GM18517 (cell line): ENCODE measurements at regions not wholly inside any gene's neighbourhood (a gene's known extent, or its start where the extent isn't known, plus 50 kb on each side); places are given as distances from the start of the nearest gene placed in this dataset.

Source experiments
- ATAC-seq: cut with Tn5 transposase; IDR thresholded peaks from one replicate; pipeline ENCODE4 v1.9.1; 2021; ENCODE audit warnings: mild to moderate bottlenecking, moderate library complexity; ENCODE audit not compliant: unreplicated experiment

DNA sequence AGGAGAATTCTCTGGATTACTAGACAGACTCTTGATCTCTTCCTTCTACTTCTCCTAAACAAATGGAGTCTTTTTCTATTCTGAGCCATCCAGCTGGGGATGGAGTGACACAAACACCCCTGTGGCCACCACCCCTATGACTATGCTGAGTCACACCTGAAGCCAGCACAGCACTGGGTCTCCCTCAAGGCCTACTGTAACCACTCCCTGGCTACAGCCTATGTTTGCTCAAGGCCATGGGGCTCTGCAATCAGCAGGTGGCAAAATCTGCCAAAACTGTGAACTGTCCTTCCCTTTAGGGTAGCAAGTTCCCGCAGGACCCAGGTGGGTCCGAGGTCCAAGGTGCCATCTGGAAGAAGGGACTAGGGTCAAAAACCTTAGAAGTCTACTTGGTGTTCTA lies 132.3 kb downstream of the TINAG start:
- no peak for ATAC-seq

DNA sequence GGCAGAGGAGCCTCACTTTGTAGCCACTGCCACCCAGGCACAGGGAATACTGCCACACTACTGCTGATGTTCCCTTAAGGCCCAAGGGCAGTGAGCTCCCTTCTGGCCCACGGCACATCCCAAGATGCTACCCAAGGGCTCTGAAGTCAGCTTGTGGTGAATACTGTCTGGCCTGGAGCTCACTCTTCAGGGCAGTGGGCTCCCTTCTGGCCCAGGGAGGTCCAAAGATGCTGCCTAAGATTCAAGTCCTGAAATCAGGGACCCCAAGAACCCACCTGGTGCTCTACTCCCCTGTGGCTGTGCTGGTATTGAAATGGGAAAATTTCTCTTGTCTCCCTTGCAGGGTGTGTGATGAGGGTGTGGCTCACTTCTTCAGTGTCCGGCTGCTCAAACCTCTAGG lies 132.8 kb downstream of the TINAG start:
- ATAC-seq, result no peak

DNA sequence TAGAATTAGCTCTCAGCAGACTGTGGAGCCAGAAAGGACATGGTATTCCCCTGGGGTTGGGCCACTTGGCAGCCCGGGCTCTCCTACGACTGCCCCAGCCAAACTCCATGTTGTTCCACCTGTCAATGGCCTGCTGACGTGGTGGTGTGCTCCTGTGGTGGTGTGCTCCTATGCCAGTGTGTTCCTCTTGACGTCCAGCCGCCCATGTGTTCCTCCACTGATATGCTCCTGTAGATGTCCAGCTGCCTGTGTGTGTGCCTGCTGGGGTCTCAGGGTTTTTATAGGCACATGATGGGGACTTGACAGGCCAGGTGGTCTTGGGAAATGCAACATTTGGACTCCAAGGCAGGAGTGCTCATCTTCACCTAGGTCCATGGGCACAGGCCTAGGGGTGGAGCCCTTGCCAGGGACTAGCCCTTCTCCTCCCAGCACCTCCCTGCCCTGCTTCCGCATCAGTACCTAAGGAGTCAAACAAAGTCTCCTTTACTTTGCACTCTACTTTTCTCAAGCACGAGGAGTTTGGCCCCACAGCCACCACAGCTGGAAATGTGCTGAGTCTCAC lies 133.5 kb downstream of the TINAG start:
- ATAC-seq, result no peak

DNA sequence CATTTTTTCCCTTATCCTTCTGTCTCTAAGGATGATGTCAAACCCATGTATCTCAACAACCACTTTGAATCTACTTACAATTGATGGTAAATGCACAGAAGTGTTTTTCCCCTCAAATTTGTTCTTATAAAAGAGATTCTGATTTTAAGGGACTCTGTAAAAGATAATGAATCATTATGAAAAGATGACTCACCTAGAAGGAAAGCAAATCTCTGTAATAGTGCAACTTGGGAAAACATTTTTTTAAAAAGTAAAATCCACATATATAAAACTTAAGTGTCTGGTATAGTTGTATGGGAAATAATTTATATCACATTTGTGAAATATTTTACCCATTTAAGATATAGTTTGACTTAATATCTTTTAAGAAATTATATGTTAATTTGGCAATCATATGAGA lies 137.0 kb downstream of the TINAG start:
- no peak for ATAC-seq

DNA sequence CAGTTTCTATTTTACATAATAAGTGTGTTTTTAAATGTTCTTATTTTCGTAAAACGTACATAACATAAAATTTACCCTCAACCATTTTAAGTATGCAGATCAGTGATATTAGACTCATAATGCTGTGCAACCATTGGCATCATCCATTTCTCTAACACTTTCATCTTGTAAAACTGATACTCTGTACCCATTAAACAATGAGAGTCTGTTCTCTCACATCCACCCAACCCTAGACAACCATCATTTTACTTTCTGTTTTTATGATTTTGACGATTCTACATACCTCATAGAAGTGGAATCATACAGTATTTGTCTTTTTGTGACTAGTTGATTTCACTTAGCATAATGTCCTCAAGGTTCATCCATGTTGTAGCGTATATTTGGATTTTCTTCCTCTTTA lies 140.4 kb downstream of the TINAG start:
- ATAC-seq, result no peak

DNA sequence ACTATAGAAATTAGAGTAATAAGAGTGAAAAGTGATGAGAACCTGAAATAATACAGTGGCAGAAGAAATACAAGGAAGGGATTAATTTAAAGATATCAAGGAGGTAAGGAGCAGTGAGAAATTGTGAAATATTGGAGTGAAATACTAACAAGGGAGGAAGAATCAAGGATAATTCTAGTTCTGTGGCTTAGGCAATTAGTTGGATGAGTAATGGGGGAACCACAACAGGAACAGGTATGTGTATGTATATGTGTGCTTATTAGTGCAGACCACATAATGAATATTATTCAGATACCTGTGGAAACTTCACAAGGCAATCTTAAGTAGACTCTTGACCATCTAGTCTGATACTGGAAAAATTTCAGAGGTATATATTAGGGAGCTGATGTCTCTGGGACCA lies 143.3 kb downstream of the TINAG start:
- no peak for ATAC-seq

DNA sequence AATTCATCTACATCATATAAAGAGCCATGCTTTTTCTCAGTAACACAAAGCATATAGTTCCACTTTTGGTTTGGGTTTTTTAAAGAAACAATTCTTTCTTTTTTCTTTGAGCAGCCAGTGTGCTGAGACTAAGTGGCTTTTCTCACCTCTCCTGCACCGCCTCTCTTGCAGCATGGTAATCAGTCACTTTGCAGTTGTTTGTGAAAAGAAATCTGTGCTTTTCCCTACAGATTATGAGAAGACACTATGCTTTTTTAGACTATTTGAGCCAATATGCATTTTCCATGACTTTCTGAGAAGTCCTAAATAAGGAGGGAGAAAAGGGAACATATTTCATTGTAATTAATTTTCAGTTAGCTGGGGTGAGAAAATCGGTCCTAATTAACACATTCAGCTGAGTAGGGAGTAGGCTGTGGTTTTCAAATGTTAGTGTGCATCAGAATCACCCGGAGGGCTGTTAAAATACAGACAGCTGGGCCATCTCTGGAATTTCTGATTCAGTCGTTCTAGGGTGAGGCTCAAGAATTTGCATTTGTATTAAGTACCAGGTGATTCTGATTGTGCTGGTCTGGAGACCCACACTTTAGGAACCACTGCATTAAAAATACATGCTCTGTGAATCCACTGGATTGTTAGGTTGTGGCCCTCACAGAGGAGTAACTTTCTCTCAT lies 155.2 kb downstream of the TINAG start:
- no peak for ATAC-seq

DNA sequence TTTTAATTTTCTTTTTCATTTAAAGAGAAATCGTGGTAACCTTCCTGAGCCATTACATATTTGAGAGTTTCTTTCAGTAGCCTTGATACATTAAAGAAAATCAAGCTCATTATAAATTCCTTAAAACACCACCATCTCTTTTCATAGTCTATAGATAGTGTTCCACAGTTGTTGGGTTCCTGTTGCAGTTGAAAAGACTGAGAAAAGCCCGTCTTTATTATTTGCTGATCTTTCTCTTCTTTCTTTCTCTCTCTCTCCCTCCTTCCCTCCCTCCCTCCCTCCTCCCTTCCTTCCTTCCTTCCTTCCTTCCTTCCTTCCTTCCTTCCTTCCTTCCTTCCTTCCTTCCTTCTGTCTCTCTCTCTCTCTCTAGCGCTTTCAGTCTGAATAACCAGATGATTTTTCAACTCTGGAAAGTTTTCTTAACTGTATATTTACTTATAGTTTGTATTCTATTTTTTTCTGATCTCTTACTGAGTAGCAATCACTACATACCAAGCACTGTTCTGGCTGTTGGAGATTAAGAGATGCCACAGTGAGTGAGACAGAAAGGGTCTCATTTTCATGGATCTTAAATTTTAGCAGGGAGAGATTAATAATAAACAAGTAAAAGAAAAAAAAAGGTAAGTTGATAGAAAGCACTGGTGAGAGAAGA lies 157.5 kb downstream of the TINAG start:
- ATAC-seq, result no peak

DNA sequence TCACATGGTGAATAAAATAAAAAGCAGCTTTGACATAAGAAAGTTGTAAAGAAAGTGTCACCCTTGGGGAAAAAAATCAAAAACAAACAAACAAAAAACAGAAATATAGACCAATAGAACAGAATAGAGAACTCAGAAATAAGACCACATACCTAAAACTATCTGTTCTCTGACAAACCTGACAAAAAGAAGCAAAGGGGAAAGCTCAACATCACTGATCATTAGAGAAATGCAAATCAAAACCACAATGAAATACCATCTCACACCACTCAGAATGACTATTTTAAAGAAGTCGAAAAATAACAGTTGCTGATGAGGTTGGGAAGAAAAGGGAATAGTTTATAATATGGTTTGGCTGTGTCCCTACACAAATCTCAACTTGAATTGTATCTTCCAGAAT lies 159.1 kb downstream of the TINAG start:
- no peak for ATAC-seq

DNA sequence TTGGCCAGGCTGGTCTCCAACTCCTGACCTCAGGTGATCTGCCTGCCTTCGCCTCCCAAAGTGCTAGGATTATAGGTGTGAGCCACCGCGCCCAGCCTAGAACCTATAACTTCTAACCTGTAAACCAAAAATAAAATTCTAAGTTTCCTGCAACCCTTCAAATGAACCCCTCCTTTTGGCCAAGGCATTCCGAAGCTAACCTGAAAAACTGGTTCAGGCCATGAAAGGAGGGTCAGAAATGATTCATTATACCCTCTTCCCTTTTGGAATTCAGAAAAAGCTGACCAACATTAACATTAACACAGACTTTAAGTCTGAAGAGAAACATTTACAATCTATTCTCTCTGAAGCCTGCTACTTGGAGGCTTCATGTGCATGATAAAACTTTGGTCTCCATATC lies 165.1 kb downstream of the TINAG start:
- ATAC-seq, result no peak

DNA sequence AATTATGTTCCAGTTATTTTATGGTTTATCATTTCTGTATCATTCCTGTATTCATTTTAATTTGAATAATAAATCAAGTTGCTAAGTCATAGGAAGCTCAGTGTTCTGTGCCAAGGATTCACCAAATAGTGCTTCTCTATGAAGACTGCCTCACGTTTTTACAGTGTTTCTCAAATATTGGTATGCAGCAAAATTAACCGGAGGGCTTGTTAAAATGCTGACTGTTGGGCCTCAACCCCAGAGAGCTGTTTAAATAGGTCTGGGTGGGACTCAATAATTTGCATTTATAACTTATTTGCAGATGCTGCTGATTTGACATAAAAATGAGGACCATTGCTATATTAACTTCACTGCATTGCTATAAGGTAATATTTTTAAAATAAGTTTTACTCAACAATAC lies 166.7 kb downstream of the TINAG start:
- no peak for ATAC-seq

DNA sequence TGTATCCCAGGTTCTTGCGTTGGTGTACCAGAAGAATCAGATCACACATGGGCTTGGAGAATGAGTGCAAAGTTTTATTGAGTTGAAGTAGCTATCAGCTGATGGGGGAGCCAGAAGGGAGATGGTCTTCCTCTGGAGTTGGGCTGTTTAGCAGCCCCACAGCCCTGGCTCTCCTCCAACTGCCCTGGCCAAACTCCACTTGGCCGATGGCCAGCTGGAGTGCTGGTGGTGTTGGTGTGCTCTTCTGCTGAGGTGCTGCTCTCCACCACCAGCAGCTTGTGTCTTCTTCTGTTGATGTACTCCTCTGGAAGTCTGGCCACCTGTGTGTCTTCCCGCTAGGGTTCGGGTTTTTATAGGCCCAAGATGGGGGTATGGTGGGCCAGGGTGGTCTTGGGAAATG lies 172.8 kb downstream of the TINAG start:
- ATAC-seq, result no peak

DNA sequence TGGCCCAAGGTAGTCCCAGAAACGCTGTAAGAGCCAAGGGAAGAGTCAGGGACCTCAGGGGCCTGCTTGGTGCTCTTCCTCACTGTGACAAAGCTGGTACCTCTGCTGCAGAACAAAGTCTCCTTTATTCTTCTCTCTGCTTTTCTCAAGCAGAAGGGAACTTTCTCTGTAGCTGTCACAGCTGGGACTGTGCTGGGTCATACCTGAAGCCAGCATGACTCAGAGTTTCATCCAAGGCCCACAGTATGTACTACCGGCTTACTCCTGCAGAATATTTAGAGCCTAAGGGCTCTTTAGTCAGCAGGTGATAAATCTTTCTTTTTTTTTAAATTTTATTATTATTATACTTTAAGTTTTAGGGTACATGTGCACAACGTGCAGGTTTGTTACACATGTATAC lies 183.2 kb downstream of the TINAG start:
- no peak for ATAC-seq

DNA sequence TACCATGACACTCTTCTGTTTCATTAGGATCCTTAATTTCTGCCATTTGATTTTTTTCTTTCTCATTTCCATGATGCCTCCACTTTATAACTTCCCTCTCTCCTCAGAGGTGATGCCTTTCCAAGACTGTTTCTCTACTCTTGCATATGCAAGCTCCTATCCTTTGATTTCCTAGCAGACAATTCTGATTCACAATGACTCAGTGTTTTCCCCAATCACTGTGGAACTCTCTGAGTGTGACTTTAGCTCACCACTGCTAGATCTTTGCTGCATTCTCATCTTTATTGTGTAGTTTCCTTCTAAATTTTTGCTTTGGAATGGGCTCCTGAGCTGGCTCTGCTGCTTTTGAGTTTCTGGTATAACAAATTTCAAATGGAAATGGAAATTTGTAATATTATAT lies 184.9 kb downstream of the TINAG start:
- ATAC-seq, result no peak

DNA sequence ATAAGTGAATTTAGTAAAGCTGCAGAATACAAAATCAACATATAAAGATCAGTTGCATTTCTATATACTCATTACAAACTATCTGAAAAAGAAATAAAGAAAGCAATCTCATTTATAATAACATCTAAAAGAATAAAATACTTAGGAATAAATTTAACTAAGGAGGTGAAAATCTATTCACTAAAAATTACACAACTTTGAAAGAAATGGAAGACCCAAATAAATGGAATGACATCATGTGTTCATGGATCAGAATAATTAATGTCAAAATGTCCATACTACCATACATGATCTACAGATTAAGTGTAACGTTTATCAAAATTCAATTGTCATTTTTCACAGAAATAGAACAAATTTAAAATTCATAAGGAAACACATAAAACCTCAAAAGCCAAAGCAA lies 194.9 kb downstream of the TINAG start:
- no peak for ATAC-seq

DNA sequence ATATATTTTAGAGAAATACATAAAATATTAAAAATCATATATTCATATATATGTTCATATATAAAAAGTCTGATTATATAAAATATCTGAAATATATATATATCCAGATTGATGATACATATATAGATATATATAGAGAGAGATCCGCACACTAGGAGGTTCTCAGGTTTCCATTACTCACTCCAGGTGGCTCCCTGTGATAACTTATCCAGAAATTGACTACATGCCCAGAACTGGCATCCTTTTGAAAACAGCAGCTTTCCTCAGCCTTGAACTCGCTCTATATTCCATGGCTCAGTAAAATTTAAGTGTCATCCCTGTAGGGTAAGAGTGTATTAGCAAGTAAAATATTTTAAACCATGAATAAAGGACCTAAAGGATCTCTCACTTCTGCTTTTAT lies 206.8 kb downstream of the TINAG start:
- ATAC-seq, result no peak

DNA sequence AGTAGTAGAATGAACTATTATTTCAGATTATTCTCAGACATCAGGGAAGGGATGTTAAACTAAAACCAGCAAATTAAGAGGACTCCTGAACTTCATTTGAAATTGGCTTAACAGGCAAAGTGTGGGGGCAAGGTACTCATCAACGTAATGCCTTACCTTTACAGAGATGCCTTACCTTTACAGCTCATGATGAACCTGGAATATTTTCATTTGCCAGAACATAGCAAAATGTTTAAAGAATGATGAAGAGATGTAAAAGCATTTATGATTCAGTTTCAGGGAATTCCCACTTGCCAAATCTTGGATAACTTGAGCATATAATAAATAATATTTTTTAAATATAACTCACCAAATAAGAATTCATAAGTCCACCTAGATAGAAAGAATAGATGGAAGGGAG lies 207.5 kb downstream of the TINAG start:
- ATAC-seq, result no peak

DNA sequence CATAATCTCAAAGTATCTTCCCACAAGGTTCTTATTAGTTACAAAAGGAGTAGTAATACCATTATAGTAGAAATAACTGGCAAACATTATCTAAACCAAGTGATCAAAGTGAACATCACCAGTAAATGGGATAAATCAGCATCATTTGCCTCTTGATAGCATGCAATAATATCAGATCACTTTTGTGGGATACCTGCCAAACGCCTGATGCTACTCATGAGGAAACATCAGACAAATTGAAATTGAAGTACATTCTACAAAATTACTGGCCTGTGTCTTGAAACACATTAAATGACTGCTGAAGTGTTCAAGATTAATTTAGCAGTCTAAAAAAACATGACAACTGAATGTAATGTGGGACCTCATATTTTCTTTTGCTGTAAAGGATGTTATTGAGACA lies 208.1 kb downstream of the TINAG start:
- ATAC-seq, result no peak

DNA sequence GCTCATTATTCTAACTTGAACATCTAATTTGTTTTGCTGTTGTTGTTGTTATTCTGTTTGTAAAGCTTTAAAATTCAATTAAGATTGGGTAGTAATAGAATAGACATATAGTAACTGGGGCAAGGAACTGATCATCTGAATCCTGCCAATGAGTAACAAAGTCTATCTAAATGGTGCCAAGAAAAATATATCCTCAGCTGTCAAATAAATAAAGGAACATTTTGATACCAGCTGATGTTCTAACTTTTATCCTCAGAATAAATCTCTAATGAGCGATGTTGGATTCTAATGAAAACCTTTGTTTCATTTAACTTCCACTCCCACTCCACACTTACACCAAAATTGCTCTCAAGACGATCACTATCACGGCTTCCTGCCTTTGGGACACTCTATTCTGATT lies 210.9 kb downstream of the TINAG start:
- ATAC-seq, result no peak

DNA sequence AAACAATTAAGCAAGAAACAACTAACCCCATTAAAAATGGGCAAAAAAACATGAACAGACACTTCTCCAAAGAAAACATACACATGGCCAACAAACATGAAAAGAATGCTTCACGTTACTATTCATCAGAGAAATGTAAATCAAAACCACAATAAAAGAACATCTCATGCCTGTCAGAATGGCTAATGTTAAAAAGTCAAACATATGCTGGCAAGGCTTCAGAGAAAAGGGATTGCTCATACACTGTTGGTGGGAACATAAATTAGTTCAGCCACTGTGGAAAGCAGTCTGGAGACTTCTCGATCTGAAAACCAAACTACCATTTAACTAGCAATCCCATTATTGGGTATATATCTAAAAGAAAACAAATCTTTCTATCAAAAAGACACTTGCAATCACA lies 217.5 kb downstream of the TINAG start:
- ATAC-seq, result no peak

DNA sequence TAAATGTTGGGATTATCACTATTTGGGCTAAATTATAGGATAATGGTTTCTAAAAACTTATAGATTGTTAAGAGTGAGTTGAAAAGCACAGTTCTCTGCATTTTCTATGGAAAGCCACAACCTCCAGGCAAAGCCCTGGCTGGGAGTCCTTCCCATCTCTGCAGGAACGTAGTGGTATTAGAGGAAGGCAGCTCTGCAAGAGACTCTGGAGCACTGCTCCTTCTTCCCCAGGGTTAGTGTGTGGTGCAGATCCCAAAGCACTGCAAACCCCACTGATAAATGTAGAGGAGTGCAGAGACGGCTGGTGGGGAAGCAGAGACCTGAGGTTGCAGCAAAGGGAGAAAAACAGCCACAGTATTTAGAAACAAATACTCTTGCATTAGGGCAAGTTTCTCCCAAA lies 225.3 kb downstream of the TINAG start:
- ATAC-seq, result no peak

DNA sequence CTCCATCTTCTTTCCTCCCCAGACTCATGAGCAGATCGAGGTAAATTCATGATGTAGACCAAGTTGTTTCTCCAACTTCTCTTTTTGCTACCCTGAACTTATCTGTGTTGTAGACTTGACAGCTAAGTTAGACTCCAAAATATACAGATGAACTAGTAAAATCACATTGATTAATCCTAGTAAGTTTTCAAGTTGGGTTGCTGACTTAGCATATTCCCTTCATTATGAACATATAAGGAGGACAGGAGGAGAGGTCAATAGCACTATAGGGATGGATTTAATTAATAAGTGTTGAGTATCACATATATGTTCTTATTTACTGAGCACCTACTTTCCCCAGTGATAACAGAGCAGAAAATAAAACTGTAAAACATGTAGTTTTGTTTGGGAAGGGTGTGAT lies 227.3 kb downstream of the TINAG start:
- no peak for ATAC-seq

DNA sequence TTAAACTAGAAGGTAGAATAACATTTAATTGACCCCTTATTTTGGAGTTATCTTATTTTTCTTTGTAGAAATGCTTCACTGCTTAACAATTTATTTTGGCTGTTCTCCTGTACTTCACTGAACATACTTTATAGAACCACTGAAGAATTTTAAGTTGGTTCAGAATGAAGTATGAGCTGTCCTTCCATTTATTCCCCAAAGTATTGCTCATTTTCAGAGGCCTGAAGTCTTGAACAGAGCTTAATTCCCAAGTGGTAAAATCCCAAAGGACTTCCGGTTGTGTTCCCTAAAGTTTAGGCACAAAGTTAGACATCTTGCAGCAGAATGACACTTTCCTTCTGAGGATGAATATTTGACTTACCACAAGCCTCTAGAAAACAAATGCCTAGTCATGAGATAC lies 233.3 kb downstream of the TINAG start:
- no peak for ATAC-seq
